DLD1 (cell line): ENCODE measurements at regions not wholly inside any gene's neighbourhood (a gene's known extent, or its start where the extent isn't known, plus 50 kb on each side); places are given as distances from the start of the nearest gene placed in this dataset.

Source experiments
- in situ Hi-C: cut with HindIII; loops from 2 replicates; pipeline ENCODE4 v1.10.0; 2017; ENCODE audit warnings: low sequenced_read_pairs

GRCh38 chr17:69761767-69762321 is 313.2 kb upstream of the KCNJ16 start:
- in situ Hi-C loops, result no loop called here

GRCh38 chr17:69762359-69762758 is 312.7 kb upstream of the KCNJ16 start:
- in situ Hi-C loops, result no loop called here

- in situ Hi-C loops, result no loop called here
These were observed 312.3 kb upstream of the KCNJ16 start for GRCh38 chr17:69762766-69763165.

- in situ Hi-C loops, result no loop called here
These were observed 311.5 kb upstream of the KCNJ16 start for GRCh38 chr17:69763503-69763902.

- in situ Hi-C loops, result no loop called here
These were observed 310.9 kb upstream of the KCNJ16 start for GRCh38 chr17:69764146-69764545.

- in situ Hi-C loops, result no loop called here
These were observed 306.0 kb upstream of the KCNJ16 start for GRCh38 chr17:69769050-69769449.

- in situ Hi-C loops, result no loop called here
These were observed 301.9 kb upstream of the KCNJ16 start for GRCh38 chr17:69773081-69773480.

GRCh38 chr17:69779378-69780214 is 295.4 kb upstream of the KCNJ16 start:
- in situ Hi-C loops, result no loop called here

- in situ Hi-C loops, result no loop called here
These were observed 291.2 kb upstream of the KCNJ16 start for GRCh38 chr17:69783865-69784264.

- in situ Hi-C loops, result no loop called here
These were observed 286.1 kb upstream of the KCNJ16 start for GRCh38 chr17:69788957-69789356.

- in situ Hi-C loops, result no loop called here
These were observed 278.9 kb upstream of the KCNJ16 start for GRCh38 chr17:69796078-69796477.

GRCh38 chr17:69800870-69801269 is 274.2 kb upstream of the KCNJ16 start:
- in situ Hi-C loops, result no loop called here

GRCh38 chr17:69801368-69801767 is 273.7 kb upstream of the KCNJ16 start:
- in situ Hi-C loops, result no loop called here

- in situ Hi-C loops, result no loop called here
These were observed 272.8 kb upstream of the KCNJ16 start for GRCh38 chr17:69802045-69802740.

- in situ Hi-C loops, result no loop called here
These were observed 265.7 kb upstream of the KCNJ16 start for GRCh38 chr17:69809331-69809730.

GRCh38 chr17:69810326-69810965 is 264.6 kb upstream of the KCNJ16 start:
- in situ Hi-C loops, result no loop called here

GRCh38 chr17:69812240-69812837 is 262.7 kb upstream of the KCNJ16 start:
- in situ Hi-C loops, result no loop called here

GRCh38 chr17:69814031-69814430 is 261.0 kb upstream of the KCNJ16 start:
- in situ Hi-C loops, result no loop called here

GRCh38 chr17:69815406-69815805 is 259.6 kb upstream of the KCNJ16 start:
- in situ Hi-C loops, result no loop called here

GRCh38 chr17:69818467-69818866 is 256.6 kb upstream of the KCNJ16 start:
- in situ Hi-C loops, result no loop called here
